Upper lobe of left lung (tissue), 4 donors: ENCODE measurements at regions not wholly inside any gene's neighbourhood (a gene's known extent, or its start where the extent isn't known, plus 50 kb on each side); places are given as distances from the start of the nearest gene placed in this dataset.

ENCODE experiments used
- EP300 ChIP-seq, 4 donors: sonication (generic); formaldehyde crosslinking; IDR thresholded peaks; one replicate each; pipeline ENCODE4 v1.5.1; 2017; ENCODE audit warnings: antibody characterized with exemption in 4 of 4, control low read depth in 2 of 4
- POLR2AphosphoS5 ChIP-seq, 2 donors: sonication (generic); formaldehyde crosslinking; IDR thresholded peaks; one replicate each; pipeline ENCODE4 v1.5.1; 2017; ENCODE audit warnings: antibody characterized with exemption in 2 of 2
- TF ChIP-seq, protein P1 (sequence below), 6 experiments: fragments of 450-650 bp in 4 of 6; fragments of 200-600 bp in 2 of 6; sonication (generic) in 2 of 6; IDR thresholded peaks; one replicate each; pipeline ENCODE4 v1.5.1; 2016 to 2019; ENCODE audit warnings: antibody characterized with exemption in 6 of 6

DNA sequence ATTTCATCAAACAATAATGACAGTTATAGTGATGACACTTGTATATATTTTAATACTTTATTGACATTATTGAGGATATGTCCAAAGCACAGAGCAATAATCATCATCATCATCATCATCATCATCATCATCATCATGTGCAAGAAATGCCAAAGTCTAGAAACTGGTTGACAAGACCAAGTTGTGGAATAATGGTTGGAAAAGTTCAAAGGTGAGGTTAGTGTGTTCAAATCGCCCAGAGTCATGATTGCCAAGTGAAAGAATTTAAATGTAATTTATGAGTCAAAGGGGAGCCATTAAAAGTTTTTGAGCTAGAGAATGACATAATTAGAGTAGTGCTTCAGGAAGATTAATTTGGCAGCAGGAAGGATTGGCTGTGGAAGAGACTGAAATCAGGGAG is 852.4 kb downstream of the SORCS1 start:
- TF ChIP-seq, protein P1, sequence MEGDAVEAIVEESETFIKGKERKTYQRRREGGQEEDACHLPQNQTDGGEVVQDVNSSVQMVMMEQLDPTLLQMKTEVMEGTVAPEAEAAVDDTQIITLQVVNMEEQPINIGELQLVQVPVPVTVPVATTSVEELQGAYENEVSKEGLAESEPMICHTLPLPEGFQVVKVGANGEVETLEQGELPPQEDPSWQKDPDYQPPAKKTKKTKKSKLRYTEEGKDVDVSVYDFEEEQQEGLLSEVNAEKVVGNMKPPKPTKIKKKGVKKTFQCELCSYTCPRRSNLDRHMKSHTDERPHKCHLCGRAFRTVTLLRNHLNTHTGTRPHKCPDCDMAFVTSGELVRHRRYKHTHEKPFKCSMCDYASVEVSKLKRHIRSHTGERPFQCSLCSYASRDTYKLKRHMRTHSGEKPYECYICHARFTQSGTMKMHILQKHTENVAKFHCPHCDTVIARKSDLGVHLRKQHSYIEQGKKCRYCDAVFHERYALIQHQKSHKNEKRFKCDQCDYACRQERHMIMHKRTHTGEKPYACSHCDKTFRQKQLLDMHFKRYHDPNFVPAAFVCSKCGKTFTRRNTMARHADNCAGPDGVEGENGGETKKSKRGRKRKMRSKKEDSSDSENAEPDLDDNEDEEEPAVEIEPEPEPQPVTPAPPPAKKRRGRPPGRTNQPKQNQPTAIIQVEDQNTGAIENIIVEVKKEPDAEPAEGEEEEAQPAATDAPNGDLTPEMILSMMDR (IDR thresholded peaks at IDR 0.05), result no peak
- TF ChIP-seq EP300 (IDR thresholded peaks at IDR 0.05), result no peak
- no peak for TF ChIP-seq POLR2AphosphoS5 (IDR thresholded peaks at IDR 0.05)
